Suprapubic skin (tissue), 4 donors: ENCODE measurements at regions not wholly inside any gene's neighbourhood (a gene's known extent, or its start where the extent isn't known, plus 50 kb on each side); places are given as distances from the start of the nearest gene placed in this dataset.

Experiments used
- CTCF ChIP-seq, 2 donors: fragments of 200-600 bp in 1 of 2; fragments of 450-650 bp in 1 of 2; sonication (generic) in 1 of 2; IDR thresholded peaks; one replicate each; pipeline ENCODE4 v1.5.1; 2016 to 2019; ENCODE audit warnings: antibody characterized with exemption in 2 of 2, mild to moderate bottlenecking in 1 of 2, moderate library complexity in 1 of 2
- EP300 ChIP-seq: sonication (generic); formaldehyde crosslinking; IDR thresholded peaks from one replicate; pipeline ENCODE4 v1.6.1; 2017; ENCODE audit warnings: antibody characterized with exemption
- POLR2AphosphoS5 ChIP-seq, 3 donors: sonication (generic); formaldehyde crosslinking; IDR thresholded peaks; one replicate each; pipeline ENCODE4 v1.6.1; 2017; ENCODE audit warnings: antibody characterized with exemption in 3 of 3

GRCh38 chr18:980586-980985 is 75.9 kb downstream of the ADCYAP1 start:
- TF ChIP-seq POLR2AphosphoS5 (IDR thresholded peaks at IDR 0.05) (no peak), CTCF (IDR thresholded peaks at IDR 0.05) (no peak), EP300 (no peak)
